ENCODE measurements at regions not wholly inside any gene's neighbourhood (a gene's known extent, or its start where the extent isn't known, plus 50 kb on each side); places are given as distances from the start of the nearest gene placed in this dataset.
A peak's percentile ranks its signal among the peaks of the same experiment; 100 is the strongest.

- intact Hi-C loops (cut with DNase I): no loop called here
- ATAC-seq (peak; percentile 86), DNase-seq (ENCODE audit: missing footprints) (no peak)
These were observed 94.6 kb downstream of the ZPLD1 start for GRCh38 chr3:102529452-102529851.

GRCh38 chr3:102530415-102531181 lies 95.8 kb downstream of the ZPLD1 start:
- ATAC-seq (no peak), DNase-seq (ENCODE audit: missing footprints) (no peak)

GRCh38 chr3:102531686-102532085 lies 96.9 kb downstream of the ZPLD1 start:
- DNase-seq (ENCODE audit: missing footprints) (no peak), ATAC-seq (no peak)
- intact Hi-C loops (cut with DNase I): loop anchor here (5.0 kb wide), 1 partner anchor 724 kb away; no protein-coding TSS in a partner anchor

More at GRCh38 chr3:102530415-102531181, 95.8 kb downstream of the ZPLD1 start:
- intact Hi-C loops (cut with DNase I): loop anchor here (5.0 kb wide), 1 partner anchor 723 kb away; no protein-coding TSS in a partner anchor

- intact Hi-C loops (cut with DNase I): loop anchor here (5.0 kb wide), 1 partner anchor 726 kb away; no protein-coding TSS in a partner anchor
- ATAC-seq (no peak), DNase-seq (ENCODE audit: missing footprints) (no peak)
These were observed 98.1 kb downstream of the ZPLD1 start for GRCh38 chr3:102532901-102533300.

- DNase-seq (ENCODE audit: missing footprints): no peak
- ATAC-seq: no peak
- intact Hi-C loops (cut with DNase I): loop anchor here (5.0 kb wide), 1 partner anchor 726 kb away; no protein-coding TSS in a partner anchor
These were observed 99.0 kb downstream of the ZPLD1 start for GRCh38 chr3:102533784-102534183.

- DNase-seq (ENCODE audit: missing footprints): no peak
- no peak for ATAC-seq
- intact Hi-C loops (cut with DNase I): no loop called here
These were observed 101.6 kb downstream of the ZPLD1 start for GRCh38 chr3:102536456-102536855.

GRCh38 chr3:102537123-102537522 lies 102.3 kb downstream of the ZPLD1 start:
- intact Hi-C loops (cut with DNase I): no loop called here
- ATAC-seq: no peak
- no peak for DNase-seq (ENCODE audit: missing footprints)

- ATAC-seq: no peak
- intact Hi-C loops (cut with DNase I): no loop called here
- no peak for DNase-seq (ENCODE audit: missing footprints)
These were observed 109.9 kb downstream of the ZPLD1 start for GRCh38 chr3:102544741-102545140.

- no peak for ATAC-seq
- intact Hi-C loops (cut with DNase I): no loop called here
- DNase-seq (ENCODE audit: missing footprints): no peak
These were observed 110.5 kb downstream of the ZPLD1 start for GRCh38 chr3:102545276-102545675.

GRCh38 chr3:102553876-102554275 lies 119.1 kb downstream of the ZPLD1 start:
- ATAC-seq: no peak
- DNase-seq (ENCODE audit: missing footprints): no peak
- intact Hi-C loops (cut with DNase I): no loop called here

- ATAC-seq: no peak
- intact Hi-C loops (cut with DNase I): no loop called here
These were observed 135.7 kb downstream of the ZPLD1 start for GRCh38 chr3:102570511-102570910.

GRCh38 chr3:102571006-102571405 lies 136.2 kb downstream of the ZPLD1 start:
- DNase-seq (ENCODE audit: missing footprints) (no peak), ATAC-seq (no peak)
- intact Hi-C loops (cut with DNase I): no loop called here

More at GRCh38 chr3:102570511-102570910, 135.7 kb downstream of the ZPLD1 start:
- no peak for DNase-seq (ENCODE audit: missing footprints)

- ATAC-seq (no peak), DNase-seq (ENCODE audit: missing footprints) (no peak)
- intact Hi-C loops (cut with DNase I): no loop called here
These were observed 137.0 kb downstream of the ZPLD1 start for GRCh38 chr3:102571720-102572384.

- ATAC-seq (no peak), DNase-seq (ENCODE audit: missing footprints) (no peak)
- intact Hi-C loops (cut with DNase I): no loop called here
These were observed 138.7 kb downstream of the ZPLD1 start for GRCh38 chr3:102573483-102574028.

- ATAC-seq (no peak), DNase-seq (ENCODE audit: missing footprints) (no peak)
- intact Hi-C loops (cut with DNase I): no loop called here
These were observed 139.5 kb downstream of the ZPLD1 start for GRCh38 chr3:102574355-102574754.

GRCh38 chr3:102576651-102577050 lies 141.8 kb downstream of the ZPLD1 start:
- intact Hi-C loops (cut with DNase I): no loop called here
- DNase-seq (ENCODE audit: missing footprints): no peak
- ATAC-seq: no peak

GRCh38 chr3:102577082-102577789 lies 142.4 kb downstream of the ZPLD1 start:
- intact Hi-C loops (cut with DNase I): no loop called here
- ATAC-seq: no peak
- DNase-seq (ENCODE audit: missing footprints): no peak

GRCh38 chr3:102580760-102581159 lies 145.9 kb downstream of the ZPLD1 start:
- ATAC-seq: no peak
- no peak for DNase-seq (ENCODE audit: missing footprints)
- intact Hi-C loops (cut with DNase I): no loop called here

- no peak for ATAC-seq
- intact Hi-C loops (cut with DNase I): no loop called here
- no peak for DNase-seq (ENCODE audit: missing footprints)
These were observed 151.7 kb downstream of the ZPLD1 start for GRCh38 chr3:102586485-102586884.
